ENCODE measurements at regions not wholly inside any gene's neighbourhood (a gene's known extent, or its start where the extent isn't known, plus 50 kb on each side); places are given as distances from the start of the nearest gene placed in this dataset.
"Not testable (repeated sequence)": the region's sequence is repeated elsewhere in the genome, so short reads cannot be mapped to it uniquely, and the experiment has no call there.

GRCh38 chr5:40432836-40433235, 246.9 kb upstream of the PTGER4 start:
- no peaks in the 10 kb centered on the region for H3K36me3 ChIP-seq (ENCODE audit: insufficient read depth, low read length)
- H3K9ac ChIP-seq (ENCODE audit: low read length), result no peak overlapping the region
- H3K27me3 ChIP-seq (ENCODE audit: control insufficient read depth in 1 of 2, insufficient read depth in 2 of 2, low read length in 2 of 2), result no peaks in the 10 kb centered on the region
- H3K4me3 ChIP-seq (ENCODE audit: low read depth in 1 of 2, low read length in 2 of 2), result no peak overlapping the region
- no peaks in the 10 kb centered on the region for H3K4me1 ChIP-seq (ENCODE audit: insufficient read depth, low read length)
- H3K27ac ChIP-seq (ENCODE audit: low read depth, low read length), result no peak overlapping the region
- no peaks in the 10 kb centered on the region for H3K9me3 ChIP-seq (ENCODE audit: low read length)

DNA sequence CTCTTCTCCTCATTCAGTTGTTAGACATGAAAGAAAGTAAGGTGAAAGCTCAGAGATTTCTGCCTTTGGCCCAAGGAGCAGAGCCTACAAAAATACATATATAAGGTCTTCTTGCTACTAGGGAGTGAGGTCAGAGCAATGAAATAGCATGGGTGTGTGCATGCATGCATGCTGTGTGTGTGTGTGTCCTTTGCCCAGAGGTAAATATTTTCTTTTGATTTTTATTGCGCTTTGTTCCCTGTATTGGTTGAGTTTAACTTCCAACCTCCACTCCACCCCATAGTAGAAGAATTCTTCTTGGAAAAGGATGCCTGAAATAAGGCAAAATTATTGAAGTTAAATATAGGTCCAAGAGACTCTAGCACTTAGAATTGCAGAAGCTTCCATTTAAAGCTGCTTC, 248.0 kb upstream of the PTGER4 start:
- Histone ChIP-seq H3K27ac (ENCODE audit: low read depth, low read length) (no peak overlapping the region), H3K9me3 (ENCODE audit: low read length) (no peaks in the 10 kb centered on the region), H3K9ac (ENCODE audit: low read length) (no peak overlapping the region), H3K27me3 (ENCODE audit: control insufficient read depth in 1 of 2, insufficient read depth in 2 of 2, low read length in 2 of 2) (no peaks in the 10 kb centered on the region), H3K36me3 (ENCODE audit: insufficient read depth, low read length) (no peaks in the 10 kb centered on the region), H3K4me1 (ENCODE audit: insufficient read depth, low read length) (no peaks in the 10 kb centered on the region), H3K4me3 (ENCODE audit: low read depth in 1 of 2, low read length in 2 of 2) (no peak overlapping the region)

DNA sequence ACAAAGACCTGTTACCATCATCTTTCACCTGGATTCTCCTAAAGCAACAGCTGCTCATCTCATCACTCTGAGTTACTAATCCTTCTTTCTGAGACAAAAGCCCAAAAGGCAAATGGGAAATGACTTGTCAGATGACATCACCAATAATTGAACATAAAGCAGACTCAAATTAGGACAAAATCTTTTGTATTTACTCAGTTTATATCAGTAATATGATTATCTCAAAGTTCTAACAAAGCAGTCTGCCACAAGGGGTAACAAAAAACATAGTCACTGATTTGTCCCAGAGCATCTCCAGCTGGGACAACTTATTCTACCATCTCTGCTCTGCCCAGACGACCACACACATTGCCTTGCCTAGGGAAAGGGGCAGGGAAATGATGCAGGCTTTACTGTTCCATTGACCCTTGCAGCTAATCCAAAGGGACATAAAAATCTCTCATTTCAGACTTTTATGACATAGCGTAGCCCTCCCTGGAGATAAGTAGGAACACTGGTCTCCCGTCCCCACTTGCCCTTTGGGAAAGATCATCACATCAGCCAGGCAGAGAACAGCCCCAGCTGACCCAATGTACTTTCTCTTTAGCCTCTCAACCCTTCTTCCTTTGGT, 249.5 kb upstream of the PTGER4 start:
- Histone ChIP-seq H3K36me3 (ENCODE audit: insufficient read depth, low read length) (no peaks in the 10 kb centered on the region), H3K27ac (ENCODE audit: low read depth, low read length) (no peak overlapping the region), H3K27me3 (ENCODE audit: control insufficient read depth in 1 of 2, insufficient read depth in 2 of 2, low read length in 2 of 2) (no peaks in the 10 kb centered on the region)

DNA sequence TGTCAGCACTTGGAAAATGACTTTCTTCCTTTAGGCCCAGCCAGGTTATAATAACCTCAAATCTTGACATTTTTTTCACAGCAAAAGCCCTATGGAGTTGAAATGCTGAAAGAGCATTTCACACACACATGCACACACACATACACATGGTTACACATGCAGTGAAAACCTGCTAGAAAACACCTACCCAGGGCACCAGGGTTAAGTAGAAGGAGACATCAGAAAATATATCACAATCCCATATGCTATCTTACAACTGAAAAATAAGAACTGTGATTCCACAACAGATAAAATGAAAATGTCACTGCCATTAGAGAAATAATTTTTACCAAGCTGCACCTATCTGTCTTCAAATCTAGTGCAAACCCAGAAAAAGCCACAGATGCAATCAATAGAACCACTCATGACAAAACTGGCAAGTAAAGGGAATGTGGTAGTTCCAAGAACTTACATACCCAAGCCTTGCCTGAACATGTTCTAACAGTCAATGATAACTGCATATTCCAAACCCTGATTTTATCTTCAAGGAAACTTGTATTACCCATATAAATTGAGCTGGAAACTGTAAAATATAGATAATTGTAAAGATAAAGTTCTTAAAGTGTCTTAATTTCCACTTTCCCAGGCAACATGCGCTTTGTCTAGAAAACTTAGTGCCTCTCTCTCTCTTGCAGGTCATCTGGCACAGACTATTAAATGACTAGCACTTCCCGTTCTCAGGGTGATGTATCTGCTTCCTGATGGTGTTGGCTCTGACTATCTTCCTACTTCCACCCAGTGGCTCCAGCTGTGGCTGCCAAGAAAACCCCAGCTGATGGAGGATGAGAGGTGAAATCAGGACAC, 250.2 kb upstream of the PTGER4 start:
- H3K27me3 ChIP-seq (ENCODE audit: control insufficient read depth in 1 of 2, insufficient read depth in 2 of 2, low read length in 2 of 2), result no peaks in the 10 kb centered on the region
- H3K9me3 ChIP-seq (ENCODE audit: low read length), result no peaks in the 10 kb centered on the region
- H3K36me3 ChIP-seq (ENCODE audit: insufficient read depth, low read length), result no peaks in the 10 kb centered on the region
- no peak overlapping the region for H3K27ac ChIP-seq (ENCODE audit: low read depth, low read length)
- H3K4me3 ChIP-seq (ENCODE audit: low read depth in 1 of 2, low read length in 2 of 2), result no peak overlapping the region
- no peaks in the 10 kb centered on the region for H3K4me1 ChIP-seq (ENCODE audit: insufficient read depth, low read length)
- no peak overlapping the region for H3K9ac ChIP-seq (ENCODE audit: low read length)

More for the DNA sequence above, 249.5 kb upstream of the PTGER4 start:
- Histone ChIP-seq H3K4me1 (ENCODE audit: insufficient read depth, low read length) (no peaks in the 10 kb centered on the region), H3K4me3 (ENCODE audit: low read depth in 1 of 2, low read length in 2 of 2) (no peak overlapping the region), H3K9ac (ENCODE audit: low read length) (no peak overlapping the region), H3K9me3 (ENCODE audit: low read length) (no peaks in the 10 kb centered on the region)

DNA sequence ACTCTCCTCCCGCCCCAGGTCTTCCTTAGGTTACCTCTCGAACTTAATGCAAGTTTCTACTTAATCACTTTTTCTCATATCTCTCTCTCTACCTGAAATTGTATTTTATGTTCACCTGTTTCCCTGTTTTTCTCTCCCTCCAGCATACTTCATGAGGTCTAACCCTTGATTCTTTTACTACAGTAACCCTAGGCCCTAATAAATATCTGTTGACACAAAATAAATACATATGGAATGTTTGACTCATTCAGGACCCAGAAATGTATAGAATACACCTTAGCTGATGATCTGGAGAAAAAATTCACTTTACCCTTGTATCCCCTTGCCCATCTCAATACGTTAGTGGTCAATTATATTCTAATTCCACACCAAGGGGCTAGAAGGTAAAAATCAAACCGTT, 250.9 kb upstream of the PTGER4 start:
- H3K4me1 ChIP-seq (ENCODE audit: insufficient read depth, low read length), result no peaks in the 10 kb centered on the region
- H3K36me3 ChIP-seq (ENCODE audit: insufficient read depth, low read length), result no peaks in the 10 kb centered on the region
- no peaks in the 10 kb centered on the region for H3K9me3 ChIP-seq (ENCODE audit: low read length)
- no peak overlapping the region for H3K9ac ChIP-seq (ENCODE audit: low read length)
- no peak overlapping the region for H3K4me3 ChIP-seq (ENCODE audit: low read depth in 1 of 2, low read length in 2 of 2)
- H3K27me3 ChIP-seq (ENCODE audit: control insufficient read depth in 1 of 2, insufficient read depth in 2 of 2, low read length in 2 of 2), result no peaks in the 10 kb centered on the region
- no peak overlapping the region for H3K27ac ChIP-seq (ENCODE audit: low read depth, low read length)

- Histone ChIP-seq H3K36me3 (ENCODE audit: insufficient read depth, low read length) (no peaks in the 10 kb centered on the region), H3K4me1 (ENCODE audit: insufficient read depth, low read length) (no peaks in the 10 kb centered on the region), H3K9me3 (ENCODE audit: low read length) (no peaks in the 10 kb centered on the region), H3K4me3 (ENCODE audit: low read depth in 1 of 2, low read length in 2 of 2) (no peak overlapping the region), H3K9ac (ENCODE audit: low read length) (no peak overlapping the region), H3K27me3 (ENCODE audit: control insufficient read depth in 1 of 2, insufficient read depth in 2 of 2, low read length in 2 of 2) (no peaks in the 10 kb centered on the region), H3K27ac (ENCODE audit: low read depth, low read length) (no peak overlapping the region)
These were observed 251.6 kb upstream of the PTGER4 start for GRCh38 chr5:40428126-40428525.

GRCh38 chr5:40417046-40417810, 262.5 kb upstream of the PTGER4 start:
- not testable (repeated sequence) for H3K9ac ChIP-seq (ENCODE audit: low read length); H3K27ac ChIP-seq (ENCODE audit: low read depth, low read length); H3K36me3 ChIP-seq (ENCODE audit: insufficient read depth, low read length); H3K9me3 ChIP-seq (ENCODE audit: low read length); H3K4me1 ChIP-seq (ENCODE audit: insufficient read depth, low read length); H3K4me3 ChIP-seq (ENCODE audit: low read depth in 1 of 2, low read length in 2 of 2); H3K27me3 ChIP-seq (ENCODE audit: control insufficient read depth in 1 of 2, insufficient read depth in 2 of 2, low read length in 2 of 2)

DNA sequence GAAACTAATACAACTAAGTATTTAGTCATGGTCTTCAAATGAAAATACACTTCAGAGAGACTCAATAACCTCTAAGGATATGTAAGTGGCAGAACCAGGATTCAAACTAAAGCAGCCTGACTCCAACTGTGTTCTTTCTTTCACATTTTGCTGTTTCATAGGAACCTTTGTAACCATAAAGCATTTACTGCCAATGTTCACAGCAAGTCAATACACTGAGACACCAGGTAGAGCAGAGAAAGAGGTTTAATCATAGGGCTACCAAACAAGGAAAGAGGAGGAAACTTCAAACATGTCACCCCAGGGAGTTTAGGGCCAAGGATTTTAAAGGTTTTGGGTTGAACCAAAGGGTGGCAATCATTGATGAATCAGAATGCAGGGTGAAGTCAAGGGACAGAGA, 263.1 kb upstream of the PTGER4 start:
- no peaks in the 10 kb centered on the region for H3K27me3 ChIP-seq (ENCODE audit: control insufficient read depth in 1 of 2, insufficient read depth in 2 of 2, low read length in 2 of 2)
- H3K9ac ChIP-seq (ENCODE audit: low read length), result no peak overlapping the region
- no peaks in the 10 kb centered on the region for H3K4me1 ChIP-seq (ENCODE audit: insufficient read depth, low read length)
- no peaks in the 10 kb centered on the region for H3K9me3 ChIP-seq (ENCODE audit: low read length)
- no peak overlapping the region for H3K27ac ChIP-seq (ENCODE audit: low read depth, low read length)
- H3K36me3 ChIP-seq (ENCODE audit: insufficient read depth, low read length), result no peaks in the 10 kb centered on the region
- H3K4me3 ChIP-seq (ENCODE audit: low read depth in 1 of 2, low read length in 2 of 2), result no peak overlapping the region

DNA sequence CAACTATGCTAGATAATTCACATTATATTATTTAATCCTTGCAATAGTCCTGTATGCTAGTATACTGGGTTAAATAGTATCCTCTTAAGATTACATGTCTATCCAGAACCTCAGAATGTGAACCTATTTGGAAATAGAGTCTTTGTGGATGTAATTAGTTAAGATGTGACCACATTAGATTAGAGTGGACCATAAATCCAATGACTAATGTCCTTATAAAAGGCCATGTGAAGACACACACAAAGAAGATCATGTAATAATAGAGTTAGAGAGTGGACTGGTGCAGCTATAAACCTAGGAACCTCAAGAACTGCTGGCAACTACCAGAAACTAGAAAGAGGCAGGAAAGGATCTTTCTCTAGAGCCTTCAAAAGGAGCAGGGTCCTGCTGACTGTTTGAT, 263.6 kb upstream of the PTGER4 start:
- Histone ChIP-seq H3K27ac (ENCODE audit: low read depth, low read length) (no peak overlapping the region), H3K36me3 (ENCODE audit: insufficient read depth, low read length) (no peaks in the 10 kb centered on the region), H3K4me1 (ENCODE audit: insufficient read depth, low read length) (no peaks in the 10 kb centered on the region), H3K4me3 (ENCODE audit: low read depth in 1 of 2, low read length in 2 of 2) (no peak overlapping the region), H3K27me3 (ENCODE audit: control insufficient read depth in 1 of 2, insufficient read depth in 2 of 2, low read length in 2 of 2) (no peaks in the 10 kb centered on the region), H3K9me3 (ENCODE audit: low read length) (no peaks in the 10 kb centered on the region), H3K9ac (ENCODE audit: low read length) (no peak overlapping the region)

DNA sequence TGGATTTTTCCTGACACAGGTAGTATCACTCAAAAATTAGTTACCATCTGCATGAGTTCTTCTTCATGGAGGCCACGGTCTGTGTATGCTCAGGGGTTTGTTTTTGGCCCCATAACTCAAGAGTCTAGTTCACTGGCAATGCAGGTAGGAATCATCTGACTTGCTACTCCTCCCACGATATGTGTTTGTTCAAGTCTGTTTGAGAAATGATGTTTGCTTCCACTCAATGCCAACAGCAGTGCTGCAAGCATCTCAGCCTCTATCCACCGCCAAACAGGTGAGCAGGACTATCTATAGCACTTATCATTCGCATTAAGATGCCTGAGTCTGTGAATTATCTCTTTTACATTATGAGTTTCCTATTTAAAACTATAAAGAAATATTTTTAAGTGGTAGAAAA, 264.8 kb upstream of the PTGER4 start:
- Histone ChIP-seq H3K27me3 (ENCODE audit: control insufficient read depth in 1 of 2, insufficient read depth in 2 of 2, low read length in 2 of 2) (no peaks in the 10 kb centered on the region), H3K27ac (ENCODE audit: low read depth, low read length) (no peak overlapping the region), H3K9ac (ENCODE audit: low read length) (no peak overlapping the region), H3K4me1 (ENCODE audit: insufficient read depth, low read length) (peaks cover 7% of the 10 kb centered on the region), H3K36me3 (ENCODE audit: insufficient read depth, low read length) (no peaks in the 10 kb centered on the region), H3K9me3 (ENCODE audit: low read length) (no peaks in the 10 kb centered on the region), H3K4me3 (ENCODE audit: low read depth in 1 of 2, low read length in 2 of 2) (no peak overlapping the region)

DNA sequence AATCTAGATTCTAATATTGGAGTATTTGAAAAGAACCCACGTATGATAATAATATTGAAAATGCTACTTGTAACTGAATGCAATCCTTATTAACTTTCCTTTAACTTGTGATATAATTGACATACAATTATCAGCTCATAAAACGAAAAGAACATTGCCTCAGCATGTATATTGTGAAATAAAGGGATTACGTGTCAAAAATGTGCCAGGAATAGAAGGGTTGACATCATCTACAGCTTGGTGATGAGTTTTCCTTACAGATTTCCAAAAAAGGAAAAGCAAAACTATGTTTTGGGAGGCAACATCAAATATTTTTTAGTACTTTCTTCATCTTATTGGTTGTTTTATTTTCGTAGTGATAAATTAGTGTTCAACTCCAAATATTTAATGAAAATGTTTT, 266.0 kb upstream of the PTGER4 start:
- no peak overlapping the region for H3K27ac ChIP-seq (ENCODE audit: low read depth, low read length)
- no peak overlapping the region for H3K4me3 ChIP-seq (ENCODE audit: low read depth in 1 of 2, low read length in 2 of 2)
- H3K9me3 ChIP-seq (ENCODE audit: low read length), result no peaks in the 10 kb centered on the region
- H3K9ac ChIP-seq (ENCODE audit: low read length), result no peak overlapping the region
- no peaks in the 10 kb centered on the region for H3K36me3 ChIP-seq (ENCODE audit: insufficient read depth, low read length)
- H3K4me1 ChIP-seq (ENCODE audit: insufficient read depth, low read length), result peaks cover 7% of the 10 kb centered on the region
- no peaks in the 10 kb centered on the region for H3K27me3 ChIP-seq (ENCODE audit: control insufficient read depth in 1 of 2, insufficient read depth in 2 of 2, low read length in 2 of 2)
